ENCODE measurements at regions not wholly inside any gene's neighbourhood (a gene's known extent, or its start where the extent isn't known, plus 50 kb on each side); places are given as distances from the start of the nearest gene placed in this dataset.
"Not testable (repeated sequence)": the region's sequence is repeated elsewhere in the genome, so short reads cannot be mapped to it uniquely, and the experiment has no call there.

- Mint-ChIP-seq H3K27ac (no peak overlapping the region), H3K9me3 (no peaks in the 10 kb centered on the region), H3K4me1 (ENCODE audit: low read depth) (no peaks in the 10 kb centered on the region), H3K27me3 (no peaks in the 10 kb centered on the region), H3K4me3 (no peak overlapping the region), H3K36me3 (ENCODE audit: low read depth) (no peaks in the 10 kb centered on the region)
- intact Hi-C loops (cut with micrococcal nuclease), result no loop called here
Observed at GRCh38 chr9:104386425-104387069, 117.5 kb upstream of the OR13F1 start.

GRCh38 chr9:104388071-104388470, 116.0 kb upstream of the OR13F1 start:
- Mint-ChIP-seq H3K27me3 (no peaks in the 10 kb centered on the region), H3K9me3 (no peaks in the 10 kb centered on the region), H3K4me3 (no peak overlapping the region), H3K36me3 (ENCODE audit: low read depth) (no peaks in the 10 kb centered on the region), H3K27ac (no peak overlapping the region), H3K4me1 (ENCODE audit: low read depth) (no peaks in the 10 kb centered on the region)
- intact Hi-C loops (cut with micrococcal nuclease), result no loop called here

- intact Hi-C loops (cut with micrococcal nuclease), result no loop called here
- H3K4me3 Mint-ChIP-seq, result no peak overlapping the region
- no peak overlapping the region for H3K27ac Mint-ChIP-seq
- no peaks in the 10 kb centered on the region for H3K27me3 Mint-ChIP-seq
- H3K4me1 Mint-ChIP-seq (ENCODE audit: low read depth), result no peaks in the 10 kb centered on the region
- no peaks in the 10 kb centered on the region for H3K36me3 Mint-ChIP-seq (ENCODE audit: low read depth)
- H3K9me3 Mint-ChIP-seq, result no peaks in the 10 kb centered on the region
Observed at GRCh38 chr9:104389341-104389740, 114.7 kb upstream of the OR13F1 start.

DNA sequence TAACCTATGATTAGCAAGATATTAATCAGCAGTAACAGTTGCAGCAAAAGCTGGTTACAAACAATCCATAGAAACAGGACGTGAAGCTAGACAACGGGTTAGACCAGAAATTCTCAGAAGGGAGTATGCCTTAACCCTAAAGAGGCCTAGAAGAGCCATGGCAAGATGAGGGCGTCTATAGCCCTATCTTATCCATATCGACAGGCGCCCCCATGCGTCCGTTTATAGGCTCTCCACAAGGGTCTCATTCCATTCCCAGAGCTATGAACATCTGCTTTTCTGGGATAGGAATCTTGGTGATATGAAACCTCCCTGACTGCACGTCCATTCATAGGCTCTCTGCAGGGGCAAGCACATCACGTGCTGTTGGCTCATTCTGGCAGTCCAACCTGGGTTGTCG, 109.2 kb upstream of the OR13F1 start:
- H3K36me3 Mint-ChIP-seq (ENCODE audit: low read depth); intact Hi-C loops (cut with micrococcal nuclease); H3K9me3 Mint-ChIP-seq; H3K27ac Mint-ChIP-seq; H3K4me1 Mint-ChIP-seq (ENCODE audit: low read depth); H3K27me3 Mint-ChIP-seq; H3K4me3 Mint-ChIP-seq: not testable (repeated sequence)

- intact Hi-C loops (cut with micrococcal nuclease), result no loop called here
- Mint-ChIP-seq H3K27ac (no peak overlapping the region), H3K27me3 (no peaks in the 10 kb centered on the region), H3K9me3 (peaks cover 56% of the 10 kb centered on the region), H3K36me3 (ENCODE audit: low read depth) (no peaks in the 10 kb centered on the region), H3K4me1 (ENCODE audit: low read depth) (no peaks in the 10 kb centered on the region), H3K4me3 (no peak overlapping the region)
Observed at GRCh38 chr9:104412238-104412637, 91.8 kb upstream of the OR13F1 start.

DNA sequence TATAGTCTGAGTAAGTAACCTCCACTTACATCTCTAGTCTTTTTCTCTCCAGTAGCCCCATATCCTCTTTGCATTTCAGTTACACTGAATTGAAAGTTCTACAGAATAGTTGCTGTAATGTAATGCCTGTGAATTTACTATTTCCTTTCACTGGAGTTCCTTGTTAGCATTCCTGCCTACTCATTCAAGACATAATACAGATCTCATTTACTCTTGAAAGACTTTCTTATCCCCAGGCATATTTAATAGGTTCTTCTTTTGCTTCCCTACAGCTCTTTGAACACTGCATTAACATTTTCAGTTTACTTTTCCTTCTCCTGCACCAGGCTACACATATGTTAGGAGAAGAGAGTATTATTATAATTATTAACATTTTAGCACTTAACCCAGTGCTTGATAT, 87.6 kb upstream of the OR13F1 start:
- H3K27me3 Mint-ChIP-seq, result no peaks in the 10 kb centered on the region
- no peak overlapping the region for H3K27ac Mint-ChIP-seq
- intact Hi-C loops (cut with micrococcal nuclease), result no loop called here
- H3K9me3 Mint-ChIP-seq, result peaks cover 44% of the 10 kb centered on the region
- H3K36me3 Mint-ChIP-seq (ENCODE audit: low read depth), result no peaks in the 10 kb centered on the region
- H3K4me1 Mint-ChIP-seq (ENCODE audit: low read depth), result no peaks in the 10 kb centered on the region
- H3K4me3 Mint-ChIP-seq, result no peak overlapping the region

GRCh38 chr9:104417296-104417695, 86.8 kb upstream of the OR13F1 start:
- H3K27me3 Mint-ChIP-seq, result no peaks in the 10 kb centered on the region
- no peak overlapping the region for H3K27ac Mint-ChIP-seq
- intact Hi-C loops (cut with micrococcal nuclease), result no loop called here
- H3K4me3 Mint-ChIP-seq, result no peak overlapping the region
- H3K9me3 Mint-ChIP-seq, result peaks cover 44% of the 10 kb centered on the region
- H3K36me3 Mint-ChIP-seq (ENCODE audit: low read depth), result no peaks in the 10 kb centered on the region
- H3K4me1 Mint-ChIP-seq (ENCODE audit: low read depth), result no peaks in the 10 kb centered on the region

DNA sequence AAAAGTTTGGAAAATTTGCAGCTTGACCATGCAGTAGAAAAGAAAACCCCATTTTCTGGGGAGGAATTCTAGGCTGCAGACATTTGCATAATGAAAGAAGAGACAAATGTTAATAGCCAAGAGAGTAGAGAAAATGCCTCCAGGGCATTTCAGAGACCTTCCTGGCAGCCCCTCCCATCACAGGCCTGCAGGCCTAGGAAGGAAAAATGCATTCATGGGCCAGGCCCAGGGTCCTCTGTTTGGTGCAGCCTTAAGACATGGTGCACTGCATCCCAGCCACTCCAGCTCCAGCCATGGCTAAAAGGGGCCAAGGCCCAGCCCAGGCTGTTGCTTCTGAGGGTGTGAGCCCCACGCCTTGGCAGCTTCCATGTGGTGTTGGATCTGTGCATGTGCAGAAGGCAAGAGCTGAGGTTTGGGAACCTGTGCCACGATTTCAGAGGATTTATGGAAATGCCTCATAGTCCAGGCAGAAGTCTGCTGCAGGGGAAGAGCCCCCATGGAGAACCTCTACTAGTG, 75.0 kb upstream of the OR13F1 start:
- H3K36me3 Mint-ChIP-seq (ENCODE audit: low read depth), result no peaks in the 10 kb centered on the region
- no peak overlapping the region for H3K27ac Mint-ChIP-seq
- peaks cover 35% of the 10 kb centered on the region for H3K9me3 Mint-ChIP-seq
- H3K4me3 Mint-ChIP-seq, result no peak overlapping the region
- no peaks in the 10 kb centered on the region for H3K4me1 Mint-ChIP-seq (ENCODE audit: low read depth)
- no peaks in the 10 kb centered on the region for H3K27me3 Mint-ChIP-seq
- intact Hi-C loops (cut with micrococcal nuclease), result no loop called here

DNA sequence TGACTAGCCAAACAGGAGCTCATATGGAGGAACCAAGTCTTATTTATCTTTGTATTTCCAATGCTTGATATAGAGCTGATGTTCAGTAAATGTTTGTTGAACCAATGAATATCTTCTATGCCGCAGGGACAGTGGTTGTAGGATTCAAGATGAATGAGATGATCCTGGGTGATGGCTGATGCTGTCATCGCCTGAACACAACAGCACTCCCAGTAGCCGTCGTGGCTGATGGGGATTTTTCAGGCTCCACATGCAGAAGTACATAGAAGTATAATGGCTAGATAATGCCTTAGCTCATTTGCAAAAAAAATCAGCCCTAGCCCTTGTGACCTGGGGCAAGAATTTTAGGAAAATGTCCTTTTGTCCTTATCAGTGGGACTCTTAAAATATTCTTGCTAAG, 69.0 kb upstream of the OR13F1 start:
- Mint-ChIP-seq H3K4me3 (no peak overlapping the region), H3K9me3 (peaks cover 26% of the 10 kb centered on the region), H3K36me3 (ENCODE audit: low read depth) (no peaks in the 10 kb centered on the region), H3K4me1 (ENCODE audit: low read depth) (no peaks in the 10 kb centered on the region), H3K27me3 (no peaks in the 10 kb centered on the region), H3K27ac (no peak overlapping the region)
- intact Hi-C loops (cut with micrococcal nuclease), result no loop called here

DNA sequence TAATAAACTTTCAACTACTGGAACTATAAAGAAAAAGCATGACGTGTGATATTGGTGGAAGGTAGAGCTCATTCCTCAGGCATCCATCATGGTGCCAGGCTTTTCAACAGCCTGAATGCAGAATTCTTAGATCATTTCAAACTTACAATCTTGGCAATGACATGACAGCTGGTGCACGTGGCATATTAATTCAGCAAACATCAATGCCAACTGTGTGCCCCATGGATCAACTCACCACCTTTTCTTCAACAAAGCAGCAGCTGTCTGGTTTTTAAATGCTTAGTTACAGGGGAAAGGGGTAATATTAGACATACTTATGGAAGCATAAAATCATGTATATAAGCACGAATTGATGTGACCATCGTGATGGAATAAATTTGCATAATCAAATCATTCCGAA, 56.0 kb upstream of the OR13F1 start:
- intact Hi-C loops (cut with micrococcal nuclease), result no loop called here
- Mint-ChIP-seq H3K4me1 (ENCODE audit: low read depth) (no peaks in the 10 kb centered on the region), H3K27me3 (no peaks in the 10 kb centered on the region), H3K27ac (no peak overlapping the region), H3K9me3 (no peaks in the 10 kb centered on the region), H3K4me3 (no peak overlapping the region), H3K36me3 (ENCODE audit: low read depth) (no peaks in the 10 kb centered on the region)

Measured in dendritic cell treated with granulocyte-macrophage colony-stimulating factor and Interleukin-4, amounts not matched to agents 40 ng/mL and 50 ng/mL, for 4 days (primary cell).